ENCODE measurements at regions not wholly inside any gene's neighbourhood (a gene's known extent, or its start where the extent isn't known, plus 50 kb on each side); places are given as distances from the start of the nearest gene placed in this dataset.
"Not testable (repeated sequence)": the region's sequence is repeated elsewhere in the genome, so short reads cannot be mapped to it uniquely, and the experiment has no call there.

DNA sequence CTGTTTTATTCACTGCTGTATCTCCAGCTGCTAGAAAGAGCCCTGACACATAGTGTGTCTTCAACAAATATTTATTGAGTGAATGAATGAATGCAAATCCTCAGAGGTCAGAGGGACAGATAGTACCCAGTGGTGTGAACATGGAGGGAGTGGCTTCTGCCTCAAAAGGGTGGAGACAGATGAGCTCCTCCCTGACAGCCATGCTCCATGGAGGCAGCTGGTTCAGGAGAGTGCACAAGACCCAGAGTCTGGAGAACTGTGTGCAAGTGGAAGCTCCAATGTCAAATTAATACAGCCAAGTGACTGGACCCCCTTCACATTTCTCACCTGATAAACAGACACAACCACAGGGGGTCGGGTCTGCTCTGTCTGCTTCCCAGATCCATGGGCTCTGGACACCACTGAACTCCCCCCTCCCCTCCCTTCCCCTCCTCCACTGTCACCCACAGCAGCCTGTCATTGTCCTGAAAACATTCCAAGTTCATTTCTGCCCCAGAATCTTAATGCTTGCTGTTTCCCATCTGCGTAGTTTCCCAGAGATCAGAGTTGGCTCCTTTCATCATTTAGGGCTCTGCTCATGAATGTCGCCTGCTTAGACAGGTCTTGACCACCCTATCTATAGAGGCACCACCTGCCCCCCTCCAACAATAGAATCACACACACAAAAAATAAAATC lies 312.9 kb upstream of the PODXL start:
- DNase-seq (ENCODE audit: low read depth in 4 of 4, low spot score in 3 of 4): no peak

DNA sequence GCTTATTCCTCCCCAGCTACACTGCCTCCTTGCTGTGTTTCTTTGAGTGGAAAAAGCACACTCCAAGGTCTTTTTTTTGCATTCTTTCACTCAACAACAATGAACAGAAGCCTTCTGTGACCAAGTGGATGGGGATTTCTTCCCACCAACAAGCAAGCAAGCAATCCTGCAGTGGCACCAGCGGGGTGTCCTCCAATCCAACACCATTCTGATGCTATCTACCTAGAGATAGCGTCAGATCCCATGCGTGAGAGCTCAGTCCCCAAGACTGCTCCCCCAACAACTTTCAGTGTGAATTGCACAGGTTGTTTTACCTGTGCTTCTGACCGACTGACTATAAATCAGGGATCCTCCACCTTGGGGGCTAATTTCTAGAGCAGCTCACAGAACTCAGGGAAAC lies 311.0 kb upstream of the PODXL start:
- DNase-seq (ENCODE audit: low read depth in 4 of 4, low spot score in 3 of 4): no peak

DNA sequence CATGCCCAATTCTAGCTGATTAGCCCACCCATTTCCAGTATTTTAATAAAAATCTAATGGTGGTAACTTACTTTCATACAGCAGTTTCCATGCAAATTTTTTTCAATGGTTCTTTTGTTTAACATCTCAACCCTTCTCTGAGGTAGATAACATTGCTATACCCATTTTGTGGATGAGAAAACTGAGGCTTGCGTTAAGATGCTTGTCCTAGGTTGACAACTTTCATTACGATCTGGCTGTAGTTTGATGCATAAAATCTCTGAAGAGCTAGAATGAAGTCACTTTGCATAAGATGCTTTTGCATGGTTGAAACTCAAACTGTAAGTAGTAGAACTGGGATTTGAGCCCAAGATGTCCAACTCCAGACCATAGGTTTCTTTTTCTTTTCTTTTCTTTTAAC lies 309.5 kb upstream of the PODXL start:
- DNase-seq (ENCODE audit: low read depth in 4 of 4, low spot score in 3 of 4): no peak

DNA sequence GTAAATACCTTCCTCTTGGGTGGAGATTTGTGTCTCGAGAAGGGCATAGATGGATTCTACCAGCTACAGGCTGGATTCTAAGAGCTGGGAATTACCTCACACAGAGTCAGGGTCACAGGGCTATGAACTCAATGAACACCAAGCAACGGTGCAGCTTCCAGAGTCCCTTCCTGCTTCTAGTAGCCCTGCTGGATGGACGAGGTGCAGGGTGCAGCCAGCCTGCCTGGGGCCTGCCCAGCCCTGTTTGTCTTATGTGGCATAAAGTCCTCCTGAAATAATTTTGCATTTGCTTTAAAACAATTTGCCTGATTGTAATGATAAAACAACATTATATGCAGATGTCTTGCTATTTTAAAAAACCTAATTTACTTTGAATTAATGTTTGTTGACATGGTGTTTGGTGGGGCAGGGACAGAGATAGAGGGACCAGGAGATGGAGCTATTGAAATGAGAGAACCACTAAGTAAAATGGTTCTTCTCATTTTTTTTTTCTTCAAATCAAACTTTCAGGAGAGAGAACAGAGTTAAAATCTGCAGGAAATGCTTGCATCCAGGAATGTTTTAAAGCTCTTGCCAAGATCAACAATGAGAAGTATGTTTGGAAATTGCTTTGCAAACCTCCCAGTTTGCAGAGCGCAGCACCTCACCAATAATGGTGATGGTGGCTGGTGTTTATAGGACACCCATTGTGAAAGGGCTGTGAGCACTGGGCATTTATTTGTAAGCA lies 305.4 kb upstream of the PODXL start:
- DNase-seq (ENCODE audit: low read depth in 4 of 4, low spot score in 3 of 4): no peak

DNA sequence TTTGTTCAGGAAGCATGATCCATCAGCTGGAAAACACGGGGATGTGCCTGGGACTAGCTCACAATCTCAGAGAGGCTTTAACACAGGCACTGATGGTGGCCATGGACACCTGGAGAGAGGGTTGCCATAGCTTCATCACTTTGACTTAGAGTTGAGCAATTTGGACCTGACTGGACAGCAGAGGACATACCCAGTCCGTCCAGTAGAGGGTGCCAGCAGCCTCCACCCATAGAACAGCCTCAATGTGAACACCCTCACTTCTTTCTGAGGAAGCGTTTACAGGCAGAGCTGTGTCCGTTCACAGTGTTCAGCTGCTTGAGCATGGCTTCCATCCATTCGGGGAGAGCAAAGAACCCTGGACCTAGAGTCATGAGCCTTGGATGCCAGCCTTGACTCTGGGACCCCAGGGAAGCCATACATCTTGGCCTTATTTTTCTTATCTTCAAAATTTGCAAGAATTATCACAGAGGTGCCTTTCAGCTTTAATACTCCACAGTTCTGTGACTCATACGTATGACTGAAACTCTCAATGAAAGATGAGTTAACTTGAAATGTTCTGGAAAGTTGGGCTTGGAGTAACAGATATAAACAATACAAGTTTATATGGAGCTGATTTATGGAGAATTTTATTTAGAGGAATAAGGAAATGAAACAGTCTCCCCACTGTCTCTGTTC lies 302.9 kb upstream of the PODXL start:
- DNase-seq (ENCODE audit: low read depth in 4 of 4, low spot score in 3 of 4): peak in 2 of 4 donors; percentile 41 to 43

DNA sequence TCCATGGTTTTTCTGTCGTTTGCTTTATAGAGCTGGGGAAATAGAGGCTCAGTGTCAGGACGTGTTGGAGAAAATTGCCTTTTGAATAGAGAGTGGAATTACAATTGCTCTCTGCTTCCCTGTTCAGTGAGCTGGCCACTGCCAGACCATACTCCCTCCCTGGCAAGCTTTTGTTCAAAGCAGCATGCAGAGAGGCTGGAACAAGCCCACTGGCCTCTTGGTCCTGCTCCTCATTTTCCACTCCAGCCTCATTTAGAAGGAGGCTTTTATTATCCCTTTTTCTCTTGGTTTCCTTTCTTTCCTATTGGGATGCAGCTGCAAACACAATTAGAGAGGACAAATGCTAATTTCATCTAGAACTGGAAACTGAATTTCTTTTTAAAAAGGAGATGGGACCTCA lies 302.2 kb upstream of the PODXL start:
- DNase-seq (ENCODE audit: low read depth in 4 of 4, low spot score in 3 of 4): no peak

DNA sequence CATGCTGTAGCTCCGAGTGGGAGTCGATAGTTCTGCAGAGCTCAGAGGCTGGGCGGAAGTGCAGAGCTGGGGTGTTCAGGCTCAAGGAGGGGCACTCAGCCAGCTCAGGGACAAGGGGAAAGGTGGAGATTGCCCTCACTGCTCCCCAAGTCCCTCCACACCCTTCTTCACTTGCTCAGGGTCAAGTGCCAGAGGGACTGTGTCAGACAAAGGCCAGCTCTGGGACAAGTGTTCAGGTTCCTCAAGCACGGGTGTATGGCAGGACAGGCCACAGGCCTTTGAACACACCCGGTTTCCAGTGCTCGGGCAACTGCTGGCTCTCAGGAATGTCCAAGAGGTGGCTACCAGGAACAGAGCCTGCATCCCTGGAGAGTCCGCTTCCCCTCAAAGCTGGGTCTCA lies 293.0 kb upstream of the PODXL start:
- no peak for DNase-seq (ENCODE audit: low read depth in 4 of 4, low spot score in 3 of 4)

DNA sequence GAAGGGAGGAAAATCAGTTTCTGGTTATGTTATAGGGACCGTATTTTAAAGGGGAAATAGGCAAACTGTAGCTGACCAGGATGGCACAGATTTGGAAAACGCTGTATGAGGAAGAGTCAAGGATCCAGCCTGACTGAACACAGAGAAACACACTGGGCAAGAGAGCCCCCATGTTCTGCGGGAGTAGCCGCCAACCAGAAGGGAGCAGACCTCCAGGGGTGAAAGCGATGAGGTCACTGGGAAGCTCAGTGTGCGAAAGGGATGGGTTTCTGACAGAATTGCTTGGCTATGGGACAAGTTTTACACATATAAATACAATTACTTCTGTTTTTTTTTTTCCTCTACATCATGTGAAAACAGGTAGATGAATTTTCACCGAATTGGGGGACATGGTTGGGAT lies 291.6 kb upstream of the PODXL start:
- DNase-seq (ENCODE audit: low read depth in 4 of 4, low spot score in 3 of 4): no peak

DNA sequence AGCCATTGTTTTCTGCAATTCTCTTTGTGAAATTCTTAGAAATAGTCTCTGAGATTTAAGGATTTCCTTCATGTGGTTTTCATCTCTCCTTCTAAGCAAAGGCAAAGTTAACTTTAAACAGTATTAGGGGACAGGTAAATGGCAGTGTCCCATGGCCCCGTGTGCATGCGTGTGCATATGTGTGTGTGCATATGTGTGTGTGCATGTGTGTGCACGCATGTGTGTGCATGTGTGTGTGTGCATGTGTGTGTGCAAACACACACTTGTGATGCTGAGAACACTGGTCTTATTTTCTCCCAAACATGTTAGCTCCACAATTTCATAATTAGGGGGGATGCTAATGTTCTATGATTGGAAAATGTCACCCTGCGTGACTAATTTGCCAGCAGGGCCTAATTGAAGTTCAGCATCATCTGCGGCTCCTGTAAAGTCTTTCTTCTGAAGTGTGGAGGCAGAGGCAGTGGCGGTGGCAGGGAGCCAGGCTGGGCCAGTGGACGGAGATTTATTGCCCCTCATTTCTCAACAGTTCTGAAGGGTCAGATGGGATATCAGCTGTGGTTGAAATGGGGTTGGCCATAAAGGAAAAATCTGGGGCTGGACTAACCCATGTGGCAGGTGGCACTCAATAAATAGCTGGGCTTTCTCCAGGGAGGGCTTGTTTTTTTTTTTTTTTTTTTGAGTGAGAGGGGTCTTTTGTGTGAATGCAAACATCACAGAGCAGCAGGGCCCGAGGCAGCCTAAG lies 289.3 kb upstream of the PODXL start:
- no peak for DNase-seq (ENCODE audit: low read depth in 4 of 4, low spot score in 3 of 4)

DNA sequence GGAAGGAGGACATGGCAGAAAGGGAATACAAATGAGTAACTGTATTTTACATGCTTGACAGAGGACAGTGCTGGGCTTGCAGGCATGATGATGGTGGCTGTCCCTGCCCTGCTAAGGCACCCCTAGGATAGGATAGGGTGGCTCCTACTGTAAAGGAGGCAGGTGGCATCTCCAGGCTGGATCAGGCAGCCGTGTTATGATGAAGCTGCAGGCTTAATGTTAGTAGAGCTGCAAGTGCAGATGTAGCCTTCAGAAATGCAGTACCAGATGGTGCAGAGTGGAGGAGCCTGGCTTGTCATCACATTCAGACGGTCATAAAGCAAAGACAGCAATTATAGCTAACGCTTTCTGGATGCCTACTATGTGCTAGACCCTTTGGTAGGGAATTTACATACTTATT lies 287.9 kb upstream of the PODXL start:
- DNase-seq (ENCODE audit: low read depth in 4 of 4, low spot score in 3 of 4): no peak

DNA sequence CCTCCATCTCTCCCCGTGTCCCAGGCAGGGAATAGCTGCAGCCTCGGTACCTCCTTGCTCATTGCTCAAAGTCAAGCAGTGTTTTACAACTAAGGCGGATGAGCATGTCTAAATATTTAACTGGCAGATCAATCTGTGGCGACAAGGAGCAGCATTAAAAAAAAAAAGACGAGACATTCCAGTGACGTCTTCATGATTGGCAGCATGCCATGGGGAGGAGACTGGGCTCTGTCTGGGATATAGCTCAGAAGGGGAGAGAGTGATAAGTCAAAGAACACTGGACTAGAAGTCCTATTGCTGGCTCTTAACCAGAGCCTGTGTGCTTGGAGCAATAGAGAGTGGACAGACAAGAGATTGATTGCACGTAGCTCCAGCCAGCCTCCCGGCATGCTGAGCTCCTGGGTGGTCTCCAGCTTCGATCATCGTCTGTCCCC lies 287.5 kb upstream of the PODXL start:
- DNase-seq (ENCODE audit: low read depth in 4 of 4, low spot score in 3 of 4): peak in 2 of 4 donors; percentile 41 to 55

DNA sequence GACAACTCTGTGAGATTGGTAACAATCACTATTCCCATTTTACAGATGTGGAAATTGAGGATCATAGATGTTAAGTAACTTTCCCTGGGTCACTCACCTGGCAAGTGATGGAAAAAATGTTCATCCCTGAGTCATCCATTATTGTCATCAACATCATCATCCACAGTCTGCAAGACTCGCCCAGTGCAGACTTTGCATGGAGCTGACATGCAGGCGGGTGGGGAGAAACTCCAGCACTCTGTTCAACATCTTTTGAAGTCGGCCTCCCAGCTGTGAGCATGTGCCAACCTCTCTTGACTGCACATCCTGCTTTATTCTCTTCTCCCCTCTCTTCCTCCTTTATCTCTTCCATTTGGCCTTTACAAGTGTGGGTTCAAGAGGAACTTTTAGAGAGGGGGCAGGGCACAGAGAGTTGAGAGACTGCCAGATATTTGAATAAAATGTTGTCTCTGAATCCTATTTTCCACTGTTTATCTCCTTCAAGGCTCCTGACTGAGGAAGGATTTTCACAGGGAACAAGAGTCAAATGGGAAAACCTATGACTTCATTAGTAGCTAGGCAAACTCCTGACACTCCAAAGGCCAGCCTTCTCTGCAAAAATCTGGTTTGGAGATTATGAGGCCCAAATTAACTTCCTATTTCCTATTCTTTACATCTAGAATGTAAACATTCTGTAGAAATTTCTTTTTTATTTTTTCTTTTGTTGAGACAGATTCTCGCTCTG lies 283.7 kb upstream of the PODXL start:
- no peak for DNase-seq (ENCODE audit: low read depth in 4 of 4, low spot score in 3 of 4)

DNA sequence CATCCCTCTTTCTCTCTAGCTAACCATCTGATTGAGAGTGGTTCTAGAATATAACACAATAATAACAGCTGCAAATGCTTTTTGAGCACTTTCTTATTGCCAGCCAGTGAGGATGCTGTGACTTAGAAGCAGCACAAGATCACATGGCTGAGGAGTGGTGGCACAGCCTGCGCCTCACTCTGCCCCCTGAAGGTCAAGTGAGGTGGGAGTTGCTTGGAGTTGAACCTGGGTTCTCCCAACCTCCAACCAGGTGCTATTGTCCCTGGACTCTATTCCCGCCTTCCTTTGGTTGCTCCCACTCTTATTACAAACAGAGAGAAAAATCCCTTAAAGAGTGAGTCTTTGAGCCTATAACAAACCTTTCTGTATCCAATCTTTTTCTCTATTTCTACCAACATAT lies 280.3 kb upstream of the PODXL start:
- no peak for DNase-seq (ENCODE audit: low read depth in 4 of 4, low spot score in 3 of 4)

DNA sequence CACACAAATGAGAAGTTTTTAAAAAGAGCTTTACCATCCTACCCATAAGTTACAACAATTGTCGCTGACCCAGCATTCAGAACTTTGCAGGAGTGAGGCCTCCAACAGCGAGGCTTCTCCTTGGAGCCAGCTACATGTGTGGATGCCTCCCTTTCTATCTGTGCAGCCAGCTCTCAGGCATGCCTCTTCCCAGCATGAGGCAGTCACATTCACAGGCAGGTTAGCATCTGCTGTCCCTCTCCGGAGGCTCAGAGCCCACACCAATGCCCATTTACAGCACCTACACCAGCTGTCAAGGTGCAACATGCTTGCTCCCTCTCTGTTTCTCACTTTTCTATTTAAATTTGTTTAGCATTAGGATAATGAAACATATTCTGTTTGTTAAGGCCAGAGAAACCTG lies 278.7 kb upstream of the PODXL start:
- DNase-seq (ENCODE audit: low read depth in 4 of 4, low spot score in 3 of 4): no peak

DNA sequence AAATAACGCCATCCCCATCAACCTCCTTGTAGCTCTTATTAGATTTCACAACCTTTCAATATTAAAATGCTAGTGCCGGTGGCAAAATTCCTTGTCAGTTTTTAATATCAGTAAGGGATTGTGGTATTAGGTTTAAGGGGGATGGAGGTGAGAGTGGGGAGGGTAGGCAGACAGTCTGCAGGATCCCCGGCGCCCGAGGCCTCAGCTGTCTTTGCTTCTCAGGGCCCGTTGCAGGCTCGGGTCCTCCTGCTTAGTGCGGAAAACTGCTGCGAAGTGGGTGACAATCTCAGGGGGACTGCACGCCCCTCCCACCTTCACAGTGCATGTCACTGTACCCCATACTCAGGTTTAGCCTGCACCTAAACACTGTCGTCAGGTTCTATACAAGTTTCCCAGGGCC lies 274.3 kb upstream of the PODXL start:
- no peak for DNase-seq (ENCODE audit: low read depth in 4 of 4, low spot score in 3 of 4)

DNA sequence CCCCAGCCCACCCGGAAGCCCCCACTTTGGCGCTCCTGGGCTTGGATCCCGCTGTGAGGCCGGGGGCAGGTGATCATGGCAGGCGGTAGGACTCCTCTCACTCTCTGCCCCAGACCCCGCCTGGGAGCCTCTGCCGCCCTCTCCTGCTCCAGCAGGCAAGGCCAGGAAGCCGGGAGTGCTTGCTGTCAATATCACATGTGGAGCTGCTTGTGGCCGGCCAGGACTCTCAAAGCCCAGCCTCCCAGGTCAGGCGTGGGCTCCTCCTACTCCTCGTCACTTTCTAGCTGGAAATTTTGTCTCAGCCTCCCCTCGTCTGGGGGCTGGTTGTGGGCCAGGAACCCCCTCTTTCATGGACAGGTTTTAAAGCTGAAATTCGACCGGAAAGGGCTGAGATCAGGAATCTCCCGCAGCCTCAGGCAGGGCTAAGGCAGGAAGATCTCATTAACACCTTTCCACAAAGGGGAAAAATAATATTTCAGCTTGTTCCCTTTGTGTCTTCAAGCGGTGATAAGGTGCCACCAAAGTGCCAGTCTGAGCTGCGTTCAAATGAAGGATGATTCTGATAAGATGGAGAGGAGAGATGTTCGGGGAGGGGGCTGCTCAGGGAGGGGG lies 273.6 kb upstream of the PODXL start:
- no peak for DNase-seq (ENCODE audit: low read depth in 4 of 4, low spot score in 3 of 4)

DNA sequence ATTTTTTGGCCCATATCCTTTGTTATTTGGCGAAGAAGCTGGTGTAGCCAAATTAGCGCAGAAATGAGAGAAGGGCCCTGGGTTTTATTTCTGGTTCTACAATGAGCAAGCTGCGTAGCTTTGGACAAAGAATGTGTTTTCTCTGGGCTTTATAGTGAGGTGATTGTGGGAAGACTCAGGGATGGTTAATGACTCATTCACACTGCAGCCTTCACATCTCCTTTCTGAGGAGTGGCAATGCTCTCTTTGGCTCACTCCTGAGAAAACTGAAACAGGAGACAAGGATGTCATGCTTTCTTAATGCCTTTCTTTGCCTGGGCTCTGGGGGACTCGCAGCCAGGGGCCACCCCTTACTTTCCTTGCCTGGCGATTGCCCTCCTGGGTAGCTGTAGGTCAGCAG lies 271.0 kb upstream of the PODXL start:
- no peak for DNase-seq (ENCODE audit: low read depth in 4 of 4, low spot score in 3 of 4)

DNA sequence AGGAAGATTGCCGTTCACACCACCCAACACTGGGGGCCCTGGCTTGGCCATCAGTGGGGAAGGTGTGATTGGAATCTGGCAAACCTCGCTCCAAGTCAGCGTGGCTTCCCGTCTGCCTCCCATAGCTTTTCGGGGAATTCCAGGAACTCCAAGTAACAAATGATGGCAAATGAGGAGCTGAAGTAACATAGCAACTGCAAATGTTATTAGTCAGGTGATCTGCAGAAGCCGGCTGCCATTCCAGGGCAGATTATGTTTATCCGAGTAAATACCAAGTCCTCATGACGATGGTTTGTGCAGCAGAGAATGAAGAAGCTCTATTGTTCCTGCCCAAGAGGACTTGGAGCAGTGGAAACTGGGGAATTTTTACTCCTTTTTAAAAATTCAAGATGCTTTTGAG lies 270.5 kb upstream of the PODXL start:
- DNase-seq (ENCODE audit: low read depth in 4 of 4, low spot score in 3 of 4): no peak

DNA sequence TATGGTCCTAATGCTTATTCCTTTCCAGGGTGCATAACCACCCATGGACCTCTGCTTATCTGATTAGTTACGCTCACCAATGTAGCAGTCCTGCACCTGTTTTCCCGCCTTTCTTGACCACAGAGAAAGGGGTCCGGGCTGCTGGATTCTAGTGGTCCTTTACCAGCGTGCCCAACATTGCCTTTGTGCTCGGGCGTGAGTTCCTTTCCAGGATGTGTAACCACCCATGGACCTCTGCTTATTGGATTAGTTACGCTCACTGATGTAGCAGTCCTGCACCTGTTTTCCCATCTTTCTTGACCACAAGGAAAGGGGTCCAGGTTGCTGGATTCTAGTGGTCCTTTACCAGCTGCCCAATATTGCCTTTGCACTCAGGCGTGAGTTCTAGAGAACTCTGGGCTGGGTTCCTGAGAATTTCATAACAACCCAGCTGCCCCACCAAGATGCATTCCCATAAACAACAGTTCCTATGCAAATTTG lies 267.6 kb upstream of the PODXL start:
- DNase-seq (ENCODE audit: low read depth in 4 of 4, low spot score in 3 of 4): not testable (repeated sequence)

DNA sequence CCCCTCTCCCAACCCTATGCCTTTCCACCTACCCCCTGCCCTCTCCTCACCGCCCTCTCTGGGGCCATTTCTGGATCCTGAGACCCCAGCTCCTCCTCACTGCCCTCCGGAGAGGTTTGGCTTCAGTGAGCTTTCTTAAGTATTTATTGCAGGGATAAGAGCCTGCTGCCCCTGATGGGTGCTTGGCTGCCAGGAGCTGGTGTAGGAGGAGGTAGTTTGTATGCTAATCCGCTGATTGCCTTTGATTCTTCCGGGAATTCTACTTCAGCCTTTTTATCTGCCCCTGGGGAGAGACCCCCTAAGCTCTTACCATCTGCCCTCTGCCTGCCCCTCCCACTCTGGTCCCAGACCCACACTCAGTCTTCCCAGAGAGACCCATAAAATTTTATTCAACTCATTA lies 263.5 kb upstream of the PODXL start:
- no peak for DNase-seq (ENCODE audit: low read depth in 4 of 4, low spot score in 3 of 4)

Data from right renal pelvis (tissue), 4 donors.